ENCODE measurements at regions not wholly inside any gene's neighbourhood (a gene's known extent, or its start where the extent isn't known, plus 50 kb on each side); places are given as distances from the start of the nearest gene placed in this dataset.

DNA sequence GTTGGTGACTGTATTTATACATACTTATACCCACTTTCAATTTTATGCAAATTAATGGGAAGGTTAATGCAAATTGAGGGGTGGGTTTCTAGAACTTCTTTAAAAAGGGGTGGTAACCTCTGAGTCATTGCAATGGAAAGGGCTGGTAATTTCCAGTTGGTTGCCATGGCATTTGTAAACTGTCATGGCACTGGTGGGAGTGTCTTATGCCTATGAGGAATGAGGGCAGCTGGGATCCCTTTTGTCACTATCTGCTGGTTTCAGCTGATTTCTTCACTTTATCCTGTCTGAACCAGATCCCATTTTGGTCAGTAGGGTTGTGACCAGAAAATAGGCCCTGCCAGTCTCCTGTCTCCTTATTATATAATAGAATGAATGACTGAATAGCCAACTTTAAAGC, 1006.7 kb upstream of the GOT2 start:
- TF ChIP-seq POLR2AphosphoS5 (IDR thresholded peaks at IDR 0.05) (no peak), POLR2A (IDR thresholded peaks at IDR 0.05) (no peak)
